HEK293 (cell line): ENCODE measurements at regions not wholly inside any gene's neighbourhood (a gene's known extent, or its start where the extent isn't known, plus 50 kb on each side); places are given as distances from the start of the nearest gene placed in this dataset.

ENCODE experiments used
- EGR2 ChIP-seq: fragments of 450-650 bp; formaldehyde crosslinking; IDR thresholded peaks from 2 replicates; pipeline ENCODE4 v1.5.1; 2016; ENCODE audit warnings: low read depth, missing biosample characterization, missing genetic modification characterization
- PRDM1 ChIP-seq: fragments of 450-650 bp; formaldehyde crosslinking; IDR thresholded peaks from 2 replicates; pipeline ENCODE4; 2016; ENCODE audit warnings: missing biosample characterization, missing genetic modification characterization
- SALL2 ChIP-seq: fragments of 450-650 bp; formaldehyde crosslinking; IDR thresholded peaks from 2 replicates; pipeline ENCODE4 v1.5.0; 2017; ENCODE audit warnings: missing biosample characterization, mild to moderate bottlenecking, missing genetic modification characterization, borderline replicate concordance
- SCRT2 ChIP-seq: fragments of 450-650 bp; formaldehyde crosslinking; IDR thresholded peaks from 2 replicates; pipeline ENCODE4 v1.5.1; 2016; ENCODE audit warnings: missing biosample characterization, missing genetic modification characterization
- ZBTB48 ChIP-seq: fragments of 450-650 bp; formaldehyde crosslinking; IDR thresholded peaks from 2 replicates; pipeline ENCODE4 v1.5.1; 2016; ENCODE audit warnings: missing biosample characterization, missing genetic modification characterization
- ZNF202 ChIP-seq: fragments of 450-650 bp; formaldehyde crosslinking; IDR thresholded peaks from 2 replicates; pipeline ENCODE4 v1.5.1; 2016; ENCODE audit warnings: missing biosample characterization, missing genetic modification characterization, borderline replicate concordance
- ZNF248 ChIP-seq: fragments of 450-650 bp; formaldehyde crosslinking; IDR thresholded peaks from 2 replicates; pipeline ENCODE4 v1.5.1; 2017; ENCODE audit warnings: missing biosample characterization, missing genetic modification characterization
- ZNF354C ChIP-seq: fragments of 450-650 bp; formaldehyde crosslinking; IDR thresholded peaks from 2 replicates; pipeline ENCODE4 v1.5.1; 2016; ENCODE audit warnings: missing biosample characterization, missing genetic modification characterization, low read depth, borderline replicate concordance
- ZNF433 ChIP-seq: fragments of 450-650 bp; formaldehyde crosslinking; IDR thresholded peaks from 2 replicates; pipeline ENCODE4 v1.5.1; 2016; ENCODE audit warnings: missing biosample characterization, missing genetic modification characterization, low read depth
- ZNF544 ChIP-seq: fragments of 450-650 bp; formaldehyde crosslinking; IDR thresholded peaks from 2 replicates; pipeline ENCODE4 v1.5.0; 2017; ENCODE audit warnings: missing biosample characterization, missing genetic modification characterization
- TF ChIP-seq, protein P1 (sequence below): fragments of 450-650 bp; formaldehyde crosslinking; IDR thresholded peaks from 2 replicates; pipeline ENCODE4 v1.5.1; 2016; ENCODE audit warnings: missing biosample characterization, missing genetic modification characterization, borderline replicate concordance
- TF ChIP-seq, protein P2 (sequence below): fragments of 450-650 bp; formaldehyde crosslinking; IDR thresholded peaks from 2 replicates; pipeline ENCODE4 v1.5.1; 2016; ENCODE audit warnings: missing biosample characterization, missing genetic modification characterization
- TF ChIP-seq, protein P3 (sequence below): fragments of 450-650 bp; formaldehyde crosslinking; IDR thresholded peaks from 2 replicates; pipeline ENCODE4 v1.5.1; 2016; ENCODE audit warnings: missing biosample characterization, missing genetic modification characterization, low read depth
- TF ChIP-seq, protein P4 (sequence below): fragments of 450-650 bp; formaldehyde crosslinking; IDR thresholded peaks from 2 replicates; pipeline ENCODE4 v1.5.1; 2016; ENCODE audit warnings: missing biosample characterization, missing genetic modification characterization
- TF ChIP-seq, protein P5 (sequence below): fragments of 450-650 bp; formaldehyde crosslinking; IDR thresholded peaks from 2 replicates; pipeline ENCODE4 v1.5.1; 2016; ENCODE audit warnings: missing biosample characterization, missing genetic modification characterization

DNA sequence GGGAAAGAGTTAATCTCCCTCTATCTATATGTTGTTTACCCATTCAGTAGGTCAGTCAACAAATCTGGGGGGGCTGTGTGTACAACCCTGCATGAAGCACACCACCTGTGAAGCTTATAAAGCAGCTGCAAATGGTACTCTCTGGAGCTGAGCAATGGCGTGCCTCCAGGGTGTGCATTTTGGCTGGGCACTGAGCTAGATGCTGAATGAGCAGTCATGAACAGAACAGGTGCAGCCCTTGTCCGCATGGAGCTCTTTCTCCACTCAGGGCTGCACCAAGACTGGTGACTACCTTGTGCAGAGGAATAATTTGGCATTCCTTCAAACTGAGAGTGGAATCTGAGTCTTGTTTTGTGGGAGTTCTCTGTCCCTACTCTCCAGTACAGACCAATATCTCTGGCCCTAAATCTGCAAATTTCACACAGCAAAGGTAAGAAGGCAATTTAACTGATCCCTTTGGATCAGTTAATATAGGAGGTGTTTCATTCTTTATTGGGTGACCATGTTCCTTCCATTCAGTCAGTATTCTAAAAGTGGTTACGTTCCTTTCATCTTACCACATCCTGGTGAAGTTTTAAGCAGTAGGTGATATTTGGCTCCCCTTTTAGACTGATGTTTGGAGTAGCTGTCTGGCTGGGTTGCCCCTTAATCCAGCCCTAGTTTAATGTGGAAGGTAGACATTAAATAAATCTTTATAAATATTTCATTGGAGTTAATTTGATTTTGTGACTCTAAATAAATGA, 76.0 kb downstream of the GPR88 start (continued):
- TF ChIP-seq, protein P1, sequence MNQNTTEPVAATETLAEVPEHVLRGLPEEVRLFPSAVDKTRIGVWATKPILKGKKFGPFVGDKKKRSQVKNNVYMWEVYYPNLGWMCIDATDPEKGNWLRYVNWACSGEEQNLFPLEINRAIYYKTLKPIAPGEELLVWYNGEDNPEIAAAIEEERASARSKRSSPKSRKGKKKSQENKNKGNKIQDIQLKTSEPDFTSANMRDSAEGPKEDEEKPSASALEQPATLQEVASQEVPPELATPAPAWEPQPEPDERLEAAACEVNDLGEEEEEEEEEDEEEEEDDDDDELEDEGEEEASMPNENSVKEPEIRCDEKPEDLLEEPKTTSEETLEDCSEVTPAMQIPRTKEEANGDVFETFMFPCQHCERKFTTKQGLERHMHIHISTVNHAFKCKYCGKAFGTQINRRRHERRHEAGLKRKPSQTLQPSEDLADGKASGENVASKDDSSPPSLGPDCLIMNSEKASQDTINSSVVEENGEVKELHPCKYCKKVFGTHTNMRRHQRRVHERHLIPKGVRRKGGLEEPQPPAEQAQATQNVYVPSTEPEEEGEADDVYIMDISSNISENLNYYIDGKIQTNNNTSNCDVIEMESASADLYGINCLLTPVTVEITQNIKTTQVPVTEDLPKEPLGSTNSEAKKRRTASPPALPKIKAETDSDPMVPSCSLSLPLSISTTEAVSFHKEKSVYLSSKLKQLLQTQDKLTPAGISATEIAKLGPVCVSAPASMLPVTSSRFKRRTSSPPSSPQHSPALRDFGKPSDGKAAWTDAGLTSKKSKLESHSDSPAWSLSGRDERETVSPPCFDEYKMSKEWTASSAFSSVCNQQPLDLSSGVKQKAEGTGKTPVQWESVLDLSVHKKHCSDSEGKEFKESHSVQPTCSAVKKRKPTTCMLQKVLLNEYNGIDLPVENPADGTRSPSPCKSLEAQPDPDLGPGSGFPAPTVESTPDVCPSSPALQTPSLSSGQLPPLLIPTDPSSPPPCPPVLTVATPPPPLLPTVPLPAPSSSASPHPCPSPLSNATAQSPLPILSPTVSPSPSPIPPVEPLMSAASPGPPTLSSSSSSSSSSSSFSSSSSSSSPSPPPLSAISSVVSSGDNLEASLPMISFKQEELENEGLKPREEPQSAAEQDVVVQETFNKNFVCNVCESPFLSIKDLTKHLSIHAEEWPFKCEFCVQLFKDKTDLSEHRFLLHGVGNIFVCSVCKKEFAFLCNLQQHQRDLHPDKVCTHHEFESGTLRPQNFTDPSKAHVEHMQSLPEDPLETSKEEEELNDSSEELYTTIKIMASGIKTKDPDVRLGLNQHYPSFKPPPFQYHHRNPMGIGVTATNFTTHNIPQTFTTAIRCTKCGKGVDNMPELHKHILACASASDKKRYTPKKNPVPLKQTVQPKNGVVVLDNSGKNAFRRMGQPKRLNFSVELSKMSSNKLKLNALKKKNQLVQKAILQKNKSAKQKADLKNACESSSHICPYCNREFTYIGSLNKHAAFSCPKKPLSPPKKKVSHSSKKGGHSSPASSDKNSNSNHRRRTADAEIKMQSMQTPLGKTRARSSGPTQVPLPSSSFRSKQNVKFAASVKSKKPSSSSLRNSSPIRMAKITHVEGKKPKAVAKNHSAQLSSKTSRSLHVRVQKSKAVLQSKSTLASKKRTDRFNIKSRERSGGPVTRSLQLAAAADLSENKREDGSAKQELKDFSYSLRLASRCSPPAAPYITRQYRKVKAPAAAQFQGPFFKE (tag by site-specific recombination), result no peak
- TF ChIP-seq SCRT2 (tag by site-specific recombination) (no peak), ZNF248 (tag by site-specific recombination) (no peak), SALL2 (tag by site-specific recombination) (no peak), ZNF544 (no peak), ZNF202 (tag by site-specific recombination) (no peak), ZNF433 (tag by site-specific recombination) (no peak), PRDM1 (tag by site-specific recombination) (no peak), ZNF354C (tag by site-specific recombination) (no peak), ZBTB48 (no peak), EGR2 (tag by site-specific recombination) (no peak)
- TF ChIP-seq, protein P2, sequence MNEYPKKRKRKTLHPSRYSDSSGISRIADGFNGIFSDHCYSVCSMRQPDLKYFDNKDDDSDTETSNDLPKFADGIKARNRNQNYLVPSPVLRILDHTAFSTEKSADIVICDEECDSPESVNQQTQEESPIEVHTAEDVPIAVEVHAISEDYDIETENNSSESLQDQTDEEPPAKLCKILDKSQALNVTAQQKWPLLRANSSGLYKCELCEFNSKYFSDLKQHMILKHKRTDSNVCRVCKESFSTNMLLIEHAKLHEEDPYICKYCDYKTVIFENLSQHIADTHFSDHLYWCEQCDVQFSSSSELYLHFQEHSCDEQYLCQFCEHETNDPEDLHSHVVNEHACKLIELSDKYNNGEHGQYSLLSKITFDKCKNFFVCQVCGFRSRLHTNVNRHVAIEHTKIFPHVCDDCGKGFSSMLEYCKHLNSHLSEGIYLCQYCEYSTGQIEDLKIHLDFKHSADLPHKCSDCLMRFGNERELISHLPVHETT (tag by site-specific recombination), result no peak
- TF ChIP-seq, protein P3, sequence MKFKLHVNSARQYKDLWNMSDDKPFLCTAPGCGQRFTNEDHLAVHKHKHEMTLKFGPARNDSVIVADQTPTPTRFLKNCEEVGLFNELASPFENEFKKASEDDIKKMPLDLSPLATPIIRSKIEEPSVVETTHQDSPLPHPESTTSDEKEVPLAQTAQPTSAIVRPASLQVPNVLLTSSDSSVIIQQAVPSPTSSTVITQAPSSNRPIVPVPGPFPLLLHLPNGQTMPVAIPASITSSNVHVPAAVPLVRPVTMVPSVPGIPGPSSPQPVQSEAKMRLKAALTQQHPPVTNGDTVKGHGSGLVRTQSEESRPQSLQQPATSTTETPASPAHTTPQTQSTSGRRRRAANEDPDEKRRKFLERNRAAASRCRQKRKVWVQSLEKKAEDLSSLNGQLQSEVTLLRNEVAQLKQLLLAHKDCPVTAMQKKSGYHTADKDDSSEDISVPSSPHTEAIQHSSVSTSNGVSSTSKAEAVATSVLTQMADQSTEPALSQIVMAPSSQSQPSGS, result no peak
- TF ChIP-seq, protein P4, sequence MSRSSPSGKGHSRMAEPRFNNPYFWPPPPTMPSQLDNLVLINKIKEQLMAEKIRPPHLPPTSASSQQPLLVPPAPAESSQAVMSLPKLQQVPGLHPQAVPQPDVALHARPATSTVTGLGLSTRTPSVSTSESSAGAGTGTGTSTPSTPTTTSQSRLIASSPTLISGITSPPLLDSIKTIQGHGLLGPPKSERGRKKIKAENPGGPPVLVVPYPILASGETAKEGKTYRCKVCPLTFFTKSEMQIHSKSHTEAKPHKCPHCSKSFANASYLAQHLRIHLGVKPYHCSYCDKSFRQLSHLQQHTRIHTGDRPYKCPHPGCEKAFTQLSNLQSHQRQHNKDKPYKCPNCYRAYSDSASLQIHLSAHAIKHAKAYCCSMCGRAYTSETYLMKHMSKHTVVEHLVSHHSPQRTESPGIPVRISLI (tag by site-specific recombination), result no peak
- TF ChIP-seq, protein P5, sequence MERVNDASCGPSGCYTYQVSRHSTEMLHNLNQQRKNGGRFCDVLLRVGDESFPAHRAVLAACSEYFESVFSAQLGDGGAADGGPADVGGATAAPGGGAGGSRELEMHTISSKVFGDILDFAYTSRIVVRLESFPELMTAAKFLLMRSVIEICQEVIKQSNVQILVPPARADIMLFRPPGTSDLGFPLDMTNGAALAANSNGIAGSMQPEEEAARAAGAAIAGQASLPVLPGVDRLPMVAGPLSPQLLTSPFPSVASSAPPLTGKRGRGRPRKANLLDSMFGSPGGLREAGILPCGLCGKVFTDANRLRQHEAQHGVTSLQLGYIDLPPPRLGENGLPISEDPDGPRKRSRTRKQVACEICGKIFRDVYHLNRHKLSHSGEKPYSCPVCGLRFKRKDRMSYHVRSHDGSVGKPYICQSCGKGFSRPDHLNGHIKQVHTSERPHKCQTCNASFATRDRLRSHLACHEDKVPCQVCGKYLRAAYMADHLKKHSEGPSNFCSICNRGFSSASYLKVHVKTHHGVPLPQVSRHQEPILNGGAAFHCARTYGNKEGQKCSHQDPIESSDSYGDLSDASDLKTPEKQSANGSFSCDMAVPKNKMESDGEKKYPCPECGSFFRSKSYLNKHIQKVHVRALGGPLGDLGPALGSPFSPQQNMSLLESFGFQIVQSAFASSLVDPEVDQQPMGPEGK, result no peak
